ENCODE measurements at regions not wholly inside any gene's neighbourhood (a gene's known extent, or its start where the extent isn't known, plus 50 kb on each side); places are given as distances from the start of the nearest gene placed in this dataset.

DNA sequence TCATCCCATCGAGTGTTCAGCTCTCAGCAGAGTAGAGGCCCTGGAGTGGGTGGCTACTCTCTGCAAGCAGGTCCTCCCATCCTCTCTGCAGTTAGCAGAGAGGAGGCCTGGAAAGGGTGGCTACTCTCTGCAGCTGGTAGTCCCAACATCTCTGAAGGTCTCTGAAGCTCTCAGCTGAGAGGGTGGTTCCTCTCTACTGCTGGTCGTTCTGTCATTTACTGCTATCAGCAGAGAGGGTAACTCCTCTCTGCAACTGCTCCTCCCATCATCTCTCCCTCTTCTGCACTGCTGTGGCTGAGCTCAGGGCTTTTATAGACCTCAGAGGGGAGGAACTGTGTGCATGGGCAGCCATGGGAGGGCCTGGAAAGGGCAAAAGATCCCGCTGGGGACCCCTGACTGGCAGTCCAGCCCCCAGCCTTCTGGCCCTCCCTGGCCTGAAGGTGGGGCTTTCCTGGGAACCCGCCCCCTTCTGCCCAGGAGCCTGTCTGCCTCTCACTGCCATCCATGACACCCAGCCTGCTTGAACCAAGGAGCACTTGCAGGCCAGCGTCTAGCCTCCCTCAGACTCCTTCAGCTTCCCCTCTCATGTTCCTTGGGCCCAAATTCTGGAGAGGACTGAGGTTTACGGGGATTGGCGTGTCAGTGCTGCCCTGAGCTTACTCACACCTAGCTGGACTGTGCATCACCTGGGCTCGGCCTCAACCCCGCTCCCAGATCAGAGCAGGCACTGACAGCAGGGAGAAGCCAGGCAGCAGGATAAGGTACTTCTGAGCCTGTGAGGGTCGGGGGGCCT, 898.3 kb upstream of the NEGR1 start:
- no peak for DNase-seq

DNA sequence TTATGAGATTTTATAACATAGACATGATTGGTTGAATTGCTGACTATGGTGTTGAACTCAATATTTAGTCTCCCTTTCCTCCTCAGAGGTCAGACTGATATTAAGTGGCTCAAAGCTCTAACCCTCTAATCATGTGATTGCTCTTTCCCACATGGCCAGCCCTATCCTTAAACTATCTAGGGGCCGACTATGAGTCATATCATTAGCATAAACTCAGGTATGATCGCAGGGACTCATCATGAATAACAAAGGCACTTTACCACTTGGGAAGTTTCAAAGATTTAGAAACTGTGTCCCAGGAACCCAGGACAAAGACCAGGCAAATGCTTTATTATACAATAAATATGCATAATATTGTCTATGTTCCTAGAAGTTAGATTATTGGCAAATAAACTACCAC, 894.6 kb upstream of the NEGR1 start:
- no peak for DNase-seq

DNA sequence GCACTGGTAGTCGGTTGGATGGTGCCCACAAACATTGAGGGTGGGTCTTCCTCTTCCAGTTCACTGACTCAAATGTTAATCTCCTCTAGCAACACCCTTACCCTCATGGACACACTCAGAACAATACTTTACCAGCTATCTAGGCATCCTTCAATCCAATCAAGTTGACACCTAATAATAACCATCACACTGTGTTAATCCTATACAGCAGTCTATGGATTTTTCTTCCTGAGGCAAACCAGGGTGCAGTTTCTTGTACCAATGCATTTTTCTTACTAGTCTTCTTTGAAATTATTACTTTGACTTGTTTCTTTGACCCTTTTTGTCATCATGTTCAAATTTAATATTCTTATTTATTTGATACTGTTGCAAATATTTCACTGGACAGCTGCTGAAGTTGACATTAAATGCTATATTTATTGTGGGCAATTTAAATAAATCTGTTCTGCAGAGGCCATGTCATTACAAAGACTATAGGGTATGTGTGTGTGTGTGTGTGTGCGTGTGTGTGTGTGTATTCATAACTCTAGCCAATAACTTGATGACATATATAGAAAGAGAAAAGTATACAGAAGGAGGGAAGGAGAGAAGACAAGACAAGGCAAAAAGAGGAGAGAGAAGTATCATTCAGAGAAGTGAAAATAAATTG, 884.8 kb upstream of the NEGR1 start:
- no peak for DNase-seq

DNA sequence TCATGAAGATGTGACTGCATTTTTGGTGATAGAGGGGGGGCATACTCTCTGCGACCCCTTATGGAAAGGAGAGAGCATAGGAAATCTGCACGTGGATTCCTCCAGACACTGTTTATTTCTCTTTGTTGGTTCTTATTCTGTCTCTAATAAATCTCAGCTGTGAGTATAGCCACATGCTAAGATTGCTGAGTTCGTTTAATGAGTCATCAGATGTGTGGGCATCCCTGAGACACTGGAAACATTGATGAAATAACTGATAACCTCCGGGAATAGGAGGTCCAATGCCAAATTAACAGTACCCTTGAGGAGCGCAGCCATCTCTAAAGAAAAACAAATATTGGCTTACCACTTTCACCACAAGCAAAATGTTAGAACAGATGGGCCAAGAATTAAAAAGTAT, 880.2 kb upstream of the NEGR1 start:
- DNase-seq = no peak

DNA sequence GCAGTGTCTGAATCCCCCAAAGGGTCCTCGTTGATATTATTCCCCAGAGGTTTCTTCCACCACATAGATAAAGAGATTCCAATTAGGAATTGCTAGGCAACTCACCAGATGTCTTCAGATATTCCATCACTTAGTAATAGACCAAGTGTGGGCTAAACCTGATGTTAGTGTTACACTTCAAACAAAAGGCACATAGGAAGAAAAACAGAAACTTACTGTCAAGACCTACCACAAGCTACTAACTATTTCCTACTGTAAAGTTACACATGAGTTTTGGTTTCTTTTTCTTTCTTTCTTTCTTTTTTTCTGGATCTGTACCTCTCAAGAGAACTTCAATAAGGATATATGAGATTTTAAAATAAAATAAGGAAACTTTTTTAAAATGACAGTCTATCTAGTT, 879.1 kb upstream of the NEGR1 start:
- no peak for DNase-seq

DNA sequence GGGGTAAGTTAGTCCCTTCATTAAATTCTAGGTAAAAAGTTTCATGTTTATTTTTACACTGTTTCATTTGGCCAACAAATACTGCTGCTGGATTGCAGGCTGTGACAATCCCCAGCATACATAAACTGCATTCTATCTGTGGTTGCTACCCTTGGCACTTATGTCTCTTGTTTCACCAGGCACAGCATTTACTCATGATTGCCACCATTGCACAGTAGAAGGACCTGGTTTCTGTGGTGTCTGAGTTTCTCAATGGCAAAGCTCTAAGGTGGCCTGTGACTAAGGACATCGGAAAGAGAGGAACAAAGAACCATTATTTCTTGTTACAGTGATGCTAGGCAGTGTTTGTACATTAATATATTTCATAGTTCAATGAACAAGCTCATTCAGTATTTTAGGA, 878.4 kb upstream of the NEGR1 start:
- no peak for DNase-seq

DNA sequence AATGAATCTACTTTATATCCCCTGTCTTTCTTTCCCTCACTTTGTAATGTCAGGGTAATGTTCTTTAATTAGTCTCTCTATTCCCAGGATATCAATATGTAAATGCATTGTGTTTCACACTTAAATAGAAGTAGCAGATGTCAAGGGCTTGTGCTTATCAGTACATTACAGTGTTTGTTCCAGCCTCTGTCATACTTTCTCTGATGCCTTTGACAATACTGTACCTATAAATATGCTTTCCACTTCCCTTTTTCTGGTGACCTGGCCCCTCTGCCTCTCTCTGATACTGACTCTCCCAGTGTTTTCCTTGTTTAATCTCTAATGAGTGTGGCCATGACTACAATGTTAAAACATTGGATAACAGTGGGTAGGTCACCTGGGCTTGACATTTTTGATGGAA, 862.0 kb upstream of the NEGR1 start:
- DNase-seq = no peak

DNA sequence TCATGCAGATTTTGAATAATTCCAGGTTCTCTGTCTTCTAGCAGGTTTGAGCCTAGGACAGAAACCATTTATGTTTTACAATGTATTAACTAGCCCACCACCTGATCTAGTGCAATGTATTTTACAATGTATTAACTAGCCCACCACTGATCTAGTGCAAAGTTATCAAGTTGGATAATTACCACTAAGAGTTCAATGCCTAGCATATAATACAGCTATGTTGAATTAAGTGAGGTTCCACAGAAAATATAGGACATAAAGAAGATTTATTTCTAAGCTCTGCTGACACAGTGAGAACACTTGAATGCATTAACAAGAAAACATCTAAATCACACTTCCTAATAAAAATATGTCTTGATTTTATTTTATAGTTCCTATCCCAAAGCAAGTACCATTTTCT, 854.6 kb upstream of the NEGR1 start:
- no peak for DNase-seq

DNA sequence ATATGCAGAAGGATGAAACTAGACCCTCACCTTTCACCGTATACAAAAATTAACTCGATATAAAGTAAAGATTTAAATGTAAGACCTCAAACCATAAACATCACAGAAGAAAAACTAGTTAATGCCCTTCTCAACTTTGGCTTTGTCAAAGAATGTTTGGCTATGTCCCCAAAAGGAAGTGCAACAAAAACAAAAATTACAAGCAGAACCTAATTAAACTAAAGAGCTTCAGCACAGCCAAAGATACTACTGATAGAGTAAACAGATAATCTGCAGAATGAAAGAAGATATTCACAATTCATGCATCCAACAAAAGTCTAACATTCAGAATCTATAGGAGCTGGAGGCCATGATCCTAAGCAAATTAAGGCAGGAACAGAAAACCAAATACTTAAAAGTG, 824.6 kb upstream of the NEGR1 start:
- DNase-seq = no peak

DNA sequence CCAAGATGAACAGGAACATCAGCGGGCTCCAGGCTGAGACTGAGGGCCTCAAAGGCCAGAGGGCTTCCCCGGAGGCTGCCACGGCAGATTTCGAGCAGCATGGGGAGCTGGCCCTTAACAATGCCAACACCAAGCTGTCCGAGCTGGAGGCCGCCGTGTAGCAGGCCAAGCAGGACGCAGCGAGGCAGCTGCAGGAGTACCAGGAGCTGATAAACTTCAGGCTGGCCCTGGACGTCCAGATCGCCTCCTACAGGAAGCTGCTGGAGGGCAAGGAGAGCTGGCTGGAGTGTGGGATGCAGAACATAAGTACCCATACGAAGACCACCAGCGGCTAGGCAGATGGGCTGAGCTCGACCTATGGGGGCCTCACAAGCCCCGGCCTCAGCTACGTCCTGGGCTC, 823.4 kb upstream of the NEGR1 start:
- DNase-seq = no peak

DNA sequence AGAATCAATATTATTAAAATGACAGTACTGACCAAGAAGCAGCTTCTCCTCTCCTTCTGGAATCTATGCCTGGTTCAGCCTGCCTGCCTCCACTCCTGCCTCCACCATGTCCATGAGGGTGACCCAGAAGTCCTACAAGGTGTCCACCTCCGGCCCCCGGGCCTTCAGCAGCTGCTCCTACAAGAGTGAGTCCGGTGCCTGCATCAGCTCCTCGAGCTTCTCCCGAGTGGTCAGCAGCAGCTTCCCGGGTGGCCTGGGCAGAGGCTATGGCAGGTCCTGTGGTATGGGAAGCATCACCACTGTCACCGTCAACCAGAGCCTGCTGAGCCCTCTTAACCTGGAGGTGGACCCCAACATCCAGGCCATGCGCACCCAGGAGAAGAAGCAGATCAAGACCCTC, 822.4 kb upstream of the NEGR1 start:
- no peak for DNase-seq

DNA sequence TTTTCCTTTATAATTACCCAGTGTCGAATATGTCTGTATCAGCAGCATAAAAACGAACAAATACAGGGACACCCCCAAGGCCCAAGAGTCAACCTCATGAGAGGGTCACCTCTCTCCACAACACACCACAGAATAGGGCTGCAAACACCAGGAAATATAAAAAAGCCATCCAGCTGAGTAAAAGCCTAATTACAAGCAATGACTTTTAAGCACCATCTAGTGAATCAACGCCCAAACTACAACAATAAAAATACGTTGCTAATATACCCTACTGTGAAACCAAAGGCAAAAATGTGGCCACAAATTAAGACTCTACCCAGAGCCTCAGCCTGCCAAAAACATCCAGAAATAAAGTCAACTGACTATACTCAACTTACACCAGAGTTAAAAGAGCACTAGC, 817.9 kb upstream of the NEGR1 start:
- DNase-seq = no peak

DNA sequence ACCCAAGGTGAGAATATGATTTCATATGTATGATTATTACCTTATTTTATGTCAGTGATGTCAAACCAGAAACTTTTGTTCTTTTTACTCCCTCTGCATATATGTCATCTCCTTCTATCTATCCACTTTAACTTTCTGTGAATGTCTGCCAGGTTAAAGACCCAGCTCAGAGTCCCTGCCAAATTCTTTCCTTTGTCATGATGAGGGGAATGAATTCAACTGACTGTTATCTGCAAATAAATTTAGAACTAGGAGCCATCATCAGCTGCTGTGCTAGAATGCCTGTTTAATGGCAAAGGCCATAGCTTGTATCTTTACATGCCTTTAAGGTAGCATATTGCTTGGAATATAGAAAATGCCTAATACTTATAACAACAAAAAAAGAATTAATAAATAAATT, 815.6 kb upstream of the NEGR1 start:
- no peak for DNase-seq

DNA sequence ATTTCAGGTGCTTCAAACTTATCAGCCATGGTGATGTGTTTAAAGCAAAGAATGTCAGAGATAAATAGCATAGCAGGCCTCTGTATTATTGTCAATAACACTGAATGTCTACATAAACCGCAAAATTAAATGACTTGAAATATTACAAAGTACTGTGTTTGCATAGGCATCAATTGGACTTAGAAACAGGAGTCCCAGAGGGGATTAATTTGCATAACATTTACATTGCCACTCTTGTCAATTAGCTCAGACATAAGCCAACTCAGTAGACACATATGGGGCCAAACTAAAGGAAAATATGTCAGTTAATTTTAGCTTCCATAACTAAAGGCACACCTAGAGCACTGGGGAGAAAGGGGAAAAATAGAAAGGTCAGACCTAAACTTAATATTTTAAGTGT, 814.5 kb upstream of the NEGR1 start:
- DNase-seq = no peak

DNA sequence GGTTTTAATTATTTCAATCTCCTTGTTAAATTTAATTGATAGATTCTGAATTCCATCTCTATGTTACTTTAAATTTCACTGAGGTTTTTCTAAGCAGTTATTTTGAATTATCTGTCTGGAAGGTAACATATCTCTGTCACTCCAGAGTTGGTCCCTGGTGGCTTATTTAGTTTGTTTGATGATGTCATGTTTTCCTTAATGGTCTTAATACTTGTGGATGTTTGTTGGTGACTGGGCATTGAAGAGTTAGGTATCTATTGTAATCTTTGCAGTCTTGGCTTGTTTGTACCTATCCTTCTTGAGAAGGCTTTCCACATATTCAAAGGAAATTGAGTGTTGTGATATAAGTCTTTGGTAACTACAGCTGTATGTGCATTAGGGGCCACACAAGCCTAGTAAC, 810.0 kb upstream of the NEGR1 start:
- no peak for DNase-seq

DNA sequence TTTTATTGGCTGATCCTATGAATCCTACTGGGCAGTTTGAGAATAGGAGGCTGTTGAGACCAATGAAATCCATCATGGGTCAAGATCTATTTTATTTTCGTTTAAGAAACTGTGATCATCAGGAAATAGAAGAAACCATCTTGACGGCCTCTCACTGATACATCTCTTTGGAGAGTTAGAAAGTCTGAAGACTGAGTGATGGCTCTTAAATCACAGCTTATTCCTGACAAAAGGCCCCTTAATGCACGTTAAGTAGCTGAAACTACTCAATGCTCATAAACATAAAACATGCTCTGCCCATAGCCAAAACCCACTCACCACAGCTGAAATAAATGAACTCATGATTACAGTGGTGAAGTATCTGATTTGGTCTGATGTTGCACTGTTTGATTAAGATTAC, 784.5 kb upstream of the NEGR1 start:
- no peak for DNase-seq

DNA sequence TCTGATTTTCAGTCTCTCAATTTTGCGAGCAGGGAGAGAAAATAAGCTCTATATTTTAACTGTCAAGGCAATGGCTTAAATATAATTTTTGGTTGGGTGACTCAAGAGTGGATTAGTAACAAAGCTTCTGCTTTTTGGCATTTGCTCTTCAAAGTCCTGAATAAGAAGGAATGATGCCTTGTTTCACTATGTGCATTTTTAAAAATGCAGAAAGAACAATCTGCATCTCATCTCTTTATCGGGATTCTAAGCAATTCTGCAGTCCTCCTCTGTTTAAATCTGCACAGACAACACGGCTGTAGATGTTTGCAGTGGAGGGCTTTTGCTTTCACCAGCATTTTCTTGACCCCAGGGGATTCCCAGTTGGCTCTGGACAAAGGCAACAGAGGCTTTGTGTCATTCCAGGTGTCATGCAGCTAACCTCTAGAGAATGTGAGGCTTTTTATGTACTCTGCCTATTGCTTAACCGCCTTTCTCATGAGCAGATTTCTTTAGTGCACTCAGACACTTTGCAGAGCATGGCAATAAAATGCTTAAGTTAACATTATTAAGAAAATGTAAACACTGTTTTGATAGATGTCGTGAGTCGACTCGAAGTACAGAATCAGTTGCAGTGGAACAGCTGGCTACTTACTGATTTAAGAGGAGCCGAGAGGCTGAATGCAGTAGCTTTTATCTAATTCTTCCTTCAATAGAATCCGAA, 783.2 kb upstream of the NEGR1 start:
- DNase-seq = no peak

DNA sequence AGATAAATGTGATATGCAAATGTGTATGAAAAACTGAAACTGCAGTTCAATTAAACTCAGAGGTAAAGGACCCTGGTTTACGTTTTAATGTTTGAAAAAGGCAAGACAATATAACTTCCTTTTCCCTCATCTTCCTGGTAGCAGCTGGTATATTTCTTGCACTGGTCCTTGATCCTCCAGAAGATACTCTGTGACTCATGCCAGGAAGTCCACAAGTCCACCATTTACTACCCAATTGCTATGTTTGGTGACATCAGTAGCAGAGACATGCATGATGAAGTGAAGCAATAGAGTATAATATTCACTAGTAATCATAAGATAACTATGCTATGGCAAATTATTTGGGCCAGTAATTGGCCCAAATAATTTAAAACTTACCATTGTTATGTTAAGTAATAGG, 774.5 kb upstream of the NEGR1 start:
- no peak for DNase-seq

DNA sequence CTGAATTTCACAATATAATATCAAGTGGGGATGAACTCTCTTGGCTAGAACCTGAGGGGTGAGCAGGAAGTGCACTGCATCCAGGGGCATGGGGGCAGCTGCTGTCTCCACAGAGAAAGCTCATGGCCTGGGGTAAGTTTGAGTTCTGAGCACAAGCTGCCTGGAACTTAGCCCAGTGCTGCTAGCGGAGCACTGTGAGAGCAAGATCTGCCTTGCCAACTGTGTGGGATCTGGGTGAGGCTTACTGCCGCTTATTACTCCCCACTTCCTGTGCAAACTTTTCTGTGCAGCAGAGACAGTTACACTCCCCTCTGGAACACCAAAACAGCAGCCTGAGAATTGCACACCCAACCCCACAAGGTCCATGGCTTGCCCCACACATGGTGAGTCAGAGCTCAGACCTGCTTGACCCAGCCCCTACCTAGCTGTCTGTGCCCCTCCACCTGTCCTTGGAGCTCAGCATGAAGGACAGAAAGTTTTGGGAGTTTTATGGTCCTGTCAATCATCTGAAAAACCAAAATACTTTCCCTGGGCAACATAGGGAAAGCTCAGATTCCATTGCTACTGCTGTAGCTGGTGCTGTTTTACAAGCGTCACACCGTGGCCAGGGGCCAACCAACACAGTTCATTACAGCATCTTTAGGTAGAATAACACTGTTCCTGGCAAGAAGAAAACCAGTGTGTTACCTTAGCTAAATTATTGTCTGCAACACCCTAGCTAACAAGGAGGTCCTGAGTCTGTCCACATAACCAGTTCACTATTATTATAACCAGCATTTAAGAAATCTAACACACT, 762.1 kb upstream of the NEGR1 start:
- DNase-seq = no peak

DNA sequence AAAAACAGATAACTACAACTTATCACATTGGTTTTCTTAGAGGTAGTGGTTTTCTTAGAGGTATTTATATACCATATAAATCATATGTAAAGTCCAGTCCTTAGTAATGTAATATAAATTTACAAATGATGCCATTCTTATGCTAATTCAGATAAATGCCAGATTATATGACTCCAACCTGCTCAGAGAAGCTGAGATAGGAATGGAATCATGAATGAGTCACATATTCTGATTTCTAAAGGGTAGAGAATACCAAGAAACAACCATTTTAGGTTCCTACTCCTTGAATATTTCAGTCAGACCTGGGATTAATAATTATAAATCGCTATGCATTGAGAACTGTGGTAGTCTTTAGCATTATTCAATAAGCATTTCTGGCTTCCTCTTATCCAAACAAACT, 760.1 kb upstream of the NEGR1 start:
- DNase-seq = no peak

DNA sequence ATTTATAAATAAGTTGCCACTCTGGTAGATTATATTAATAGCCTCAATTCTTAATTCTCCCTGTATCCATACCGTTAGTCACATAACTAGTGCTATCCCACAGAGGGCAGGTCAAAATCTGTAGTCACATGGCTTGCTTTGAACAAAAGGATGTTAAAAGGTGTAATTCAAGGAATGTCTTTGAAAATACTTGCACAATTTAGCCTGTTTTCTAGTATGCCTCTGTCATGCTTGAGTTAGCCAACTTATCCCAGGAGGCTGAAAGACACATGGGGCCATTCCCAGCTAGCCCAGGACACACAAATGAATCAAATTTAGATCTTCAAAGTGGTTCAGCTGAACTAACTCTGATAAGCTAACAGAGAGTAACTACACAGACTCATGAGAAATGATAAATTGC, 758.5 kb upstream of the NEGR1 start:
- no peak for DNase-seq

DNA sequence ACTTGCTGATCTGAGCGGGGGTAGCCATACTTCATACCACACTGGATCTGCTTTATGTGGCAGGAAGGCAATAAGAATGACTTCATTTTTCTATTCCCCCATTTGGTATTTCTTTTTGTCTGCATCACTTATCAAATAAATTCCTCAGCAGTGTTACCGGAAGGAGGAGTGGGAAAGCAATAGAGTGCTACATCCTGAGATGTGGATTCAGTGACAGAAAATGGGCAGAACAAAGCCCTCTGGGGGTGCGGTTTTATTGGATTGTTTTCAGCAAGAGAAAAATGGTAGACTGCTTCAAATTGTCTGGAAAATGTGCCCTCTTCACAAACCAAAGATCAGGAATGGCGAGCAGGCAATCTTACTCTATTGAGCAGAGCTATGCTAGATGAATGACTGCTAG, 751.9 kb upstream of the NEGR1 start:
- DNase-seq = no peak

DNA sequence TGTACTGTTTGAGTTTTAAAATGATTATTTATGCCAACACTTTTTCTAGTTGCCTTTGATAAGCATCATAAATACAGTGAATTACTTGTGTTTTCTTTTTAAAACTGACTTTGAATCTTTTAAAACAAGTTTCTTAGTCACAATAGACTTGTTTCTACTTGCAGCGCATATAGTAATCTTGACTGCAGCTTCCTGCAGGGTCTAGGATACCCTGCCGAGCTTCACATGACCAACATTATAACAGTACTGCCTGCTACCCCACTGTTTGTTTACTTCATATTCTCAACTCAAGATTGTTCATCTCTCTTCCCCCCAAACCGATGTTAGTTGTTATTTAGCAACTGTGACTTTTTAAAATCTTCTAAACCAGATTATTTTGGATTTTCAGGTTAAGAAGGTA, 751.3 kb upstream of the NEGR1 start:
- DNase-seq = no peak

DNA sequence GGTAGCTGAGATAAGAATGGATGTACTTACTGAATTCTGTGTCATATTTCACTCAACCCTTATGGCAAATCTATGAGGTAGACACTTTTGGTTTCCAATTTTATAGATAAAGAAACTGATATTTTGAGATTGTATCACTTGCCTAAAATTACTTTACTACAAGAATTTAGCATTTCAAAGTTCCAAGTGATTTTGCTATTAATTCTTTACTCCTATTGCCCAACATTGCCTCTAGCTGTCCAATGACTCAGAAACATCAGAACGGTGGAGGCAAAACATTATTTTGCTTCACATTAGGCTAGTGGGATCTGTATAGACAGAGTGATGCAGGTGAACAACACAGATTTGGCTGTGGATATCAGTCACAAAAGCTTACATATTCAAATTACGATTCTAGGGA, 747.2 kb upstream of the NEGR1 start:
- no peak for DNase-seq

Data from CD4-positive, alpha-beta T cell treated with Interferon alpha-2 for 1 hour (primary cell).